ENCODE measurements at regions not wholly inside any gene's neighbourhood (a gene's known extent, or its start where the extent isn't known, plus 50 kb on each side); places are given as distances from the start of the nearest gene placed in this dataset.
"Not testable (repeated sequence)": the region's sequence is repeated elsewhere in the genome, so short reads cannot be mapped to it uniquely, and the experiment has no call there.

DNA sequence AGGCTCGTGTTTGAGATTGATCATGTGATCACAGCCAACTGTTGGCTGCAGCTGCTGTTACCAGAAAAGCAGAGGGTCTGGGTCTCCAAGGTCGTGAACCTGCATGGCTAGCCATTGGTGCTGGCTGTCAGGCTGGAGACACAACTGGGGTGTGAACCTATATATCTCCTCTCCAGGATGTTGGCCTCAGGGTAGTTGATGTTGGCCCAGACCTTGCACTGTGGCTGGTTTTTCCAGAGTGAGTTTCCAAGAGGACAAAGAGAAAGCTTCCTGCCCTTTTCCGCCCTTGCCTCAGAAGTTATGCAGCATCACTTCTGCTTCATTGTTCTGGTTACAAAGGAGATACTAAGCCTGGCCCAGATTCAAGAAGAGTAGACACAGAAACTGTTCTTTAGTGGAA lies 607.8 kb upstream of the HS3ST1 start:
- intact Hi-C loops (cut with DNase I; ENCODE audit: low total_unique reads) = no loop called here
- DNase-seq = peak in 1 of 2 donors; percentile 12
- no peak for TF ChIP-seq CTCF (IDR thresholded peaks at IDR 0.05)
- TF ChIP-seq POLR2A (IDR thresholded peaks at IDR 0.05) = no peak
- Histone ChIP-seq H3K4me1 (no peaks in the 10 kb centered on the region), H3K9me3 (no peaks in the 10 kb centered on the region), H3K27me3 (no peaks in the 10 kb centered on the region), H3K27ac (no peak overlapping the region), H3K4me3 (no peak overlapping the region), H3K36me3 (no peaks in the 10 kb centered on the region)

DNA sequence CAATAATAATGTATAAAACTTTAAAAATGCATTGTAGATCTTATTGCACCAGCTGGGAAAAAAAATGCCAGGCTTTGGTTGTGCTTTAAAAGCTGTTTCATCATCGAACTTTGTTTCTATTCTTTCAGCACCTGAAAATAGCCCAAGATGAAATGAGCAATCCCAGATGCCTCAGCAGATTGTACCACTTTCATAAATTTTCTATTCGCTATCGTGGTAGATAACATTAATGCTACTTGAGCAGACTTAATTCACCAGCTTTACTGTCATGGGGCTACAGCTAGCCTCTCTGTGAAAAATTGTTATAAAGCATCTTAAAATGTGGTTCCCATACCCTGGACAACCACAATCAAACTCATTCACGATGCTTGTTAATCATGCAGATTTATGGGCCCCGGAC lies 599.6 kb upstream of the HS3ST1 start:
- intact Hi-C loops (cut with DNase I; ENCODE audit: low total_unique reads) = no loop called here
- Histone ChIP-seq H3K4me3 (no peak overlapping the region), H3K9me3 (no peaks in the 10 kb centered on the region), H3K4me1 (no peaks in the 10 kb centered on the region), H3K36me3 (no peaks in the 10 kb centered on the region), H3K27ac (no peak overlapping the region), H3K27me3 (no peaks in the 10 kb centered on the region)
- no peak for TF ChIP-seq CTCF (IDR thresholded peaks at IDR 0.05)
- TF ChIP-seq POLR2A (IDR thresholded peaks at IDR 0.05) = no peak
- no peak for DNase-seq

GRCh38 chr4:12022409-12022808 lies 593.7 kb upstream of the HS3ST1 start:
- TF ChIP-seq CTCF (IDR thresholded peaks at IDR 0.05) (no peak), POLR2A (IDR thresholded peaks at IDR 0.05) (no peak)
- intact Hi-C loops (cut with DNase I; ENCODE audit: low total_unique reads) = no loop called here
- no peaks in the 10 kb centered on the region for H3K9me3 ChIP-seq

DNA sequence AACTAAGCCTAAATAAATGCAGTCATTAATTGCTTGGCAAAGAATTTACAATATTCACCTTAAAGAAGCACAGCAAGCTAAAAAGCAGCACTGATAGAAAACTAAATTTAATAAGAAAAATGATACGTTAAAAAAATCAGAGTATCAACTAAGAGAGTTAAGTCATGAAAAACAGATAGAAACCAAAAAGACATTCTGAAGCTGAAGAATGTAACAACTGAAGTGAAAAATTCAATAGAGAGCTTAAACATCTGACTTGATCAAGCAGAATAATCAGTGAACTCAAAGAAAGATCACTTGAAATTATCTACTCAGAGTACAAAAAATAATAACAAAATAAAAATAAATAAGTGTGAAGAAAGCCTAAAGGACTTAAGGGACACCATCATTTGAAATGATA lies 588.0 kb upstream of the HS3ST1 start:
- intact Hi-C loops (cut with DNase I; ENCODE audit: low total_unique reads) = no loop called here
- H3K27me3 ChIP-seq = no peaks in the 10 kb centered on the region
- TF ChIP-seq POLR2A (IDR thresholded peaks at IDR 0.05) = no peak
- TF ChIP-seq CTCF (IDR thresholded peaks at IDR 0.05) = no peak

More at GRCh38 chr4:12022409-12022808, 593.7 kb upstream of the HS3ST1 start:
- H3K27me3 ChIP-seq = no peaks in the 10 kb centered on the region
- no peaks in the 10 kb centered on the region for H3K4me1 ChIP-seq
- no peak overlapping the region for H3K4me3 ChIP-seq
- DNase-seq = no peak
- H3K36me3 ChIP-seq = no peaks in the 10 kb centered on the region
- H3K27ac ChIP-seq = no peak overlapping the region

DNA sequence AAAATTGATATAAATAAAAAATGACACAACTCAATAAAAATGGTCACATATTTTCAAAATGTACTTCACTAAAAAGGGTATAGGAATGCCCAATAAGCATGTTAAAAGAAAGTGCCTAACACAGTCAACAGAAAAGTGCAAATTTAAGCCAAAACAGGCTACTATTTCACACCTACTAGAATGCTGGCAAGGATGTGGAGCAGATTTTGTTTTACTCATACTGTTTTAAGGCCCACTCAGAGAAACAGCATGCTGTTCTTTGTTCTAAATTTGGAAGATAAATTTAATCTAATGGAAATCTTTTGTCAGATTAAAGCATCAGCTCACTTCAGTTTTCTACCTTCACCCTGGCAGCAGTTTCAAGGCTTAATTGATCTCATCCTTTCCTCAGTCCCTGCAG lies 576.8 kb upstream of the HS3ST1 start:
- DNase-seq = no peak
- no peaks in the 10 kb centered on the region for H3K36me3 ChIP-seq
- TF ChIP-seq POLR2A (IDR thresholded peaks at IDR 0.05) (no peak), CTCF (IDR thresholded peaks at IDR 0.05) (no peak)
- H3K4me3 ChIP-seq = no peak overlapping the region
- no peaks in the 10 kb centered on the region for H3K27me3 ChIP-seq
- no peak overlapping the region for H3K27ac ChIP-seq
- H3K4me1 ChIP-seq = no peaks in the 10 kb centered on the region
- no peaks in the 10 kb centered on the region for H3K9me3 ChIP-seq
- intact Hi-C loops (cut with DNase I; ENCODE audit: low total_unique reads) = no loop called here

More for the DNA sequence above, 588.0 kb upstream of the HS3ST1 start:
- peaks cover 0 to 4% of the 10 kb centered on the region in 2 donors for H3K9me3 ChIP-seq
- no peaks in the 10 kb centered on the region for H3K4me1 ChIP-seq
- H3K36me3 ChIP-seq = no peaks in the 10 kb centered on the region
- no peak for DNase-seq
- H3K4me3 ChIP-seq = no peak overlapping the region
- no peak overlapping the region for H3K27ac ChIP-seq

GRCh38 chr4:11996581-11996980 lies 567.9 kb upstream of the HS3ST1 start:
- DNase-seq; H3K27me3 ChIP-seq; H3K27ac ChIP-seq; intact Hi-C loops (cut with DNase I; ENCODE audit: low total_unique reads); H3K36me3 ChIP-seq; H3K4me1 ChIP-seq; H3K9me3 ChIP-seq; H3K4me3 ChIP-seq: not testable (repeated sequence)
